ENCODE measurements at regions not wholly inside any gene's neighbourhood (a gene's known extent, or its start where the extent isn't known, plus 50 kb on each side); places are given as distances from the start of the nearest gene placed in this dataset.
"Not testable (repeated sequence)": the region's sequence is repeated elsewhere in the genome, so short reads cannot be mapped to it uniquely, and the experiment has no call there.

DNA sequence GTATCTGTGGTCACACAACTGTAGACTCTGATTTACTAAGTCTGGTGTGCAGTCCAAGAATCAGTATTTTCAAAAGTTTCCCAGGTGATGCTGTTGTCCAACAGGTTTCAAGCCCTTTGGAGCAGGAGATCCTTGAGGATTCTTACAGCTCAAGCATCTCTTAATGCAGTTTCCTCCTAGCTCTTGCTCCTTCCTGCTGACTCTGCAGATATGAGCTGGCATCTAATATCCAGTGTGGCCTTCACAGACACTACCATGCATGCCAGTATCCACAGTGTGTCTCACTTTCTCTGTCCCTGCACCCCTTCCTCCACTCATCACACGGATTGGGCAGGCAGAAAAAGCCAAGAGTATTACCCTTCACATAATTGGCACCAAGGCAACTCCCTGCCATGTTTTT is 182.2 kb upstream of the TNC start:
- H3K9me3 Mint-ChIP-seq, result no peaks in the 10 kb centered on the region
- H3K36me3 Mint-ChIP-seq, result no peaks in the 10 kb centered on the region
- no peak overlapping the region for H3K27ac Mint-ChIP-seq
- DNase-seq (ENCODE audit: low spot score in 2 of 2) (no peak), ATAC-seq (no peak)
- H3K4me3 Mint-ChIP-seq, result no peak overlapping the region
- H3K4me1 Mint-ChIP-seq, result no peaks in the 10 kb centered on the region

DNA sequence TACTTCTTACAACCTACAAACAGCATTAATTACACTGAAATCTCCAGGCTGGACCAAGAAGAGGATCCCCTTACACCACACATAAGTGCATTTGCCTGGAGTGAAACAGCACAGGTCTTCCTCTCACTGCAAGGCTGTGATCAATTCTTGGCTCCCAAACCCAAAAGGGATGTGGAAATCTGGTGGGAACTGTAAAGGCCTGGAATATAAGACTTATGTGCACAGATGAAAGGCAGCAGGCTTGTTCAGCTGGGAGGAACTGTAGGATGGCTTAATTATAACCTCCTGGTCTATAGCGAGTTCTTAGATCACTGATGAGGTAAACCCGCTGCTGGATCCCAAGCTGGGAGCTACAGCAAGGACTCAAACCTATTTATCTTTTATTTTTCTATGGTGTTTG is 182.9 kb upstream of the TNC start:
- no peaks in the 10 kb centered on the region for H3K9me3 Mint-ChIP-seq
- H3K4me1 Mint-ChIP-seq, result no peaks in the 10 kb centered on the region
- H3K27ac Mint-ChIP-seq, result no peak overlapping the region
- no peak overlapping the region for H3K4me3 Mint-ChIP-seq
- no peaks in the 10 kb centered on the region for H3K36me3 Mint-ChIP-seq
- DNase-seq (ENCODE audit: low spot score in 2 of 2) (no peak), ATAC-seq (no peak)

DNA sequence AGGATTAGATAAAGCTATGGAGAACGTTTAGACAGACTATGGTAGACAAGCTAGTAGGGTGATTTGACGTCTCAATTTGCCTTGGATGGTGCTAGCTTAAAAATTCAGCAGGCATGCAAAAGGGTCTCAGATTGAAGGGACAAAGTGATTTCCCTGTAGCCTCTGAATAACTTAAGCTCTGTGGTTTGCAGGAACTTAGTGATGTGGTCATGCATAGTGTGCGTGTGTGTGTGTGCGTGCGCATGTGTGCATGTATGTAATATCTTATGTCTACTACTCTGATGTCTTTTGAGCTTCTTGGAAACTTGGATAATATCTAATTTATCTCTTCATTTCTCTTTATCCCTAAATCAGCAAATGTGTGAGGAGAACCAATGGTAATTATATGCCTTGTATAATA is 183.6 kb upstream of the TNC start:
- no peak overlapping the region for H3K4me3 Mint-ChIP-seq
- no peaks in the 10 kb centered on the region for H3K4me1 Mint-ChIP-seq
- DNase-seq (ENCODE audit: low spot score in 2 of 2), result no peak
- H3K9me3 Mint-ChIP-seq, result no peaks in the 10 kb centered on the region
- ATAC-seq, result no peak
- no peaks in the 10 kb centered on the region for H3K36me3 Mint-ChIP-seq
- no peak overlapping the region for H3K27ac Mint-ChIP-seq

DNA sequence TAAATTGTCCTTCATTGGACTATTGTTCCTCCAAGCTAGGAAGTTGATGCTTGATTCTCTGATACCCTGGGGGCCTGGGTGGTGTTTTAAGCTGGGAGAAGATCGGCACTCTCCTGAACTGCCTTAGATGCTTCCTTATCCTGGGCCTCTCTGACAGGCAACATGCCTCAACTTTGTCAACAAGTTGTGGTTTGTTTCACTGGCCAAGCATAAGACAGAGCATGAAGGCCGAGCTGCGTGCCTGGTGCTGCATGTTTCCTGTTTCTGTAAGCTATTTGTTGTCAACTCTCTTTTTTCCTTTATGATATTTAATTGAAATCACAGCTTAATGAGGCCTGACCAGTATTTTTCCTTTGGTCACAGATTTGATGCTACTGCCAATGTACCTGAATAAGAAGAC is 187.6 kb upstream of the TNC start:
- Mint-ChIP-seq H3K36me3 (no peaks in the 10 kb centered on the region), H3K4me1 (no peaks in the 10 kb centered on the region), H3K4me3 (no peak overlapping the region), H3K27ac (no peak overlapping the region), H3K9me3 (peaks cover 1% of the 10 kb centered on the region)
- DNase-seq (ENCODE audit: low spot score in 2 of 2), result no peak
- no peak for ATAC-seq

DNA sequence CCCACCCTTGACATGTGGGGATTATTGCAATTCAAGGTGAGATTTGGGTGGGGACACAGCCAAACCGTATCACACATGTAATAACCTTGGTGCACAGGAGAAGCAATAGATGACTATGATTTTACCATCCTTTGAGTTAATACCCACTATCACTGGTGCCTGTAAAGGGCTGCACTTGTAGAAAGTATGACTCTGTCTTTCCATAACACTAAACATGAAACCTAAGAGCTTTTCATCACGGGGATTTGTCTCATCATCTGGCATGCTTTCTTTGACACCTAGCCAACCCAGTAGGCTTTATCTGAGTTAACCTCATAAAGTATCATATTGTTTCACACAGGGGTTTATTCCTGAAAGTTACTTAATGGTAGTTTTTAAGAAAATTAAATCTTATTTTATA is 188.9 kb upstream of the TNC start:
- Mint-ChIP-seq H3K36me3 (no peaks in the 10 kb centered on the region), H3K27ac (no peak overlapping the region)
- peak; percentile 24 for ATAC-seq

DNA sequence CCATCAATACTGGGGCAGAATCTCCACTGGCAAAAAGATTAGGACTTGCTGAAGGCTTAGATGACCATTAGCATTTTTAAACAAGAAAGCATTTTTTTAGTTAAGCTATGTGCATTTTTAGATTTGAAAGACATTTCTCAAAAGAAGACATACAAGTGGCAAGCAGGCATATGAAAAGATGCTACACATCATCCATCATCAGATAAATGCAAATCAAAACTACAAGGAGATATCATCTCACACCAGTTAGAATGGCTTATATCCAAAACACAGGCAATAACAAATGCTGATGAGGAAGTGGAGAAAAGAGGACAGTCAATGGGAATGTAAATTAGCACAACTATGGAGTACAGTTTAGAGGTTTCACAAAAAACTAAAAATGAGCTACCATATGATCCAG is 195.6 kb upstream of the TNC start:
- peaks cover 10% of the 10 kb centered on the region for H3K9me3 Mint-ChIP-seq
- H3K36me3 Mint-ChIP-seq, result no peaks in the 10 kb centered on the region
- ATAC-seq (no peak), DNase-seq (ENCODE audit: low spot score in 2 of 2) (no peak)
- no peak overlapping the region for H3K27ac Mint-ChIP-seq
- H3K4me1 Mint-ChIP-seq, result no peaks in the 10 kb centered on the region
- H3K4me3 Mint-ChIP-seq, result no peak overlapping the region

More for the DNA sequence above, 188.9 kb upstream of the TNC start:
- H3K9me3 Mint-ChIP-seq, result peaks cover 2% of the 10 kb centered on the region
- H3K4me1 Mint-ChIP-seq, result no peaks in the 10 kb centered on the region
- no peak for DNase-seq (ENCODE audit: low spot score in 2 of 2)
- H3K4me3 Mint-ChIP-seq, result no peak overlapping the region

DNA sequence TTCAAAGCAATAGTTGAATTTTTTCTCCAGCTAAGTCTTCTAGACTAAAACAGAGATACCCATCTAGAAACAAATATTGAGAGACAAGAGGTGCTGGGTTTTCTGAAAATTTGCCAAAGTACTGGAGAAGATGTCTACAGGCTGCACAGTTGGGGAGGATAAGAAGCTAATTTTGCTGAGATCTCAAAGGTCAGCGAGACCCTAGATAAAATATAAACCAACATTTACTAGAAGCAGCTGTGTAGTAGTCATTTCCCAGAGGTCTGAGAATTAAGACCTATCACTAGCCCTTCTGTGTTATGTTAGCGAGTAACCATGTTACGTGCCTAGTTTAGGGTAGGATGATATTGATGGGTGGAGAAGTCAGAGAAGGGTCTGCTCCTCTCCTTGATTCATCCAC is 208.5 kb upstream of the TNC start:
- ATAC-seq, result no peak
- Mint-ChIP-seq H3K9me3 (peaks cover 4% of the 10 kb centered on the region), H3K27ac (no peak overlapping the region), H3K36me3 (no peaks in the 10 kb centered on the region), H3K4me3 (no peak overlapping the region), H3K4me1 (no peaks in the 10 kb centered on the region)
- no peak for DNase-seq (ENCODE audit: low spot score in 2 of 2)

DNA sequence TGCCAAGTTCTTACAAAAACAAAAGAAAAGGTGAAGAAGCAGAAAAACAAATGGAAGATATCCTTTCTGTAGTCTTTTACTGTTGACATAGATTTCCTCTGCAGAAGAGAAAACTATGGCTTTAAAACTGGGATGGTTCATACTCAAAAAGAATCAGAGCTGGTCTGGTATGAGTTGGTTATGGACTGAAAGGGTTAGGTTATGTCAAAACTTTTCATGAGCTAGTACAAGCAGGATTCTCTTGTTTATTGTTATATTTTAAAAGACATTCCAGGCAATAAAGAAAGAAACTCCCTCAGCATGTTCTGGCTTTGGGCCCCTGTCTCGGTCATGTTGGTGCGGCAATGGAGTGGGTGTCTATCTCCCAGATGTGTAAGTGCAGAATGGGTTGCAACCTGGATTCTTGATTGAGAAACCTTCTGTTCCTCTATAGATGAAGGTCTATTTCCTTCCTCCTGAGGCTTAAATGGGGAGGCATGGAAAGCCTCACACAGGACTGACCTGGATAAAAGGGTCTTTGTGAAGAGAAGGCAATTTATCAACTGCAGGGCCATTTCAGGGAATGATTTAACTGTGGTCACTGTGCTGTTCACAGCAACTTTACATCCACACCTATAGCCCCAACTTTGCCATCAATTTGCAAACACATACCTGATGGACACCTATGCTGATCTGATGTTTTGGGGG is 209.6 kb upstream of the TNC start:
- ATAC-seq (no peak), DNase-seq (ENCODE audit: low spot score in 2 of 2) (no peak)
- Mint-ChIP-seq H3K27ac (no peak overlapping the region), H3K9me3 (no peaks in the 10 kb centered on the region), H3K4me3 (no peak overlapping the region), H3K36me3 (no peaks in the 10 kb centered on the region), H3K4me1 (no peaks in the 10 kb centered on the region)

DNA sequence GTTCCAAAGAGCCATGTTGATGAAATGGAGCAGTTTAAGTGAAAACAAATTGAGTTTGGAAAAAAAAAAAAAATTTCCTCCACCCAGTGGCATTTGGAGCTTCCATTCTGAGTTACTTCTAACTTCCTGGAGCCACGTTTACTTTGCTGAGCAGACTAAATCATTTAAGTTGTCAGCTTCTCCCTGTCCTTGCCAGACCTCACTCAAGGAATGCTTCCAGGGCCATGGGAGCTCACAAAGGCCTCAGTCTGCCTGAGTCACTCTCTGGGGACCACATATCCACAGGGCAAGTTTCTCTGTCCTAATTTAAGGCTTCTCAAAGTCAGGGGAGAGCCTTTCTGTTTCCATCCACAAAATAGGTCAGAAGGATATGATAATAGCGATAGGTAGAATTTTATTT is 210.3 kb upstream of the TNC start:
- Mint-ChIP-seq H3K9me3 (no peaks in the 10 kb centered on the region), H3K4me1 (no peaks in the 10 kb centered on the region), H3K36me3 (no peaks in the 10 kb centered on the region), H3K27ac (no peak overlapping the region), H3K4me3 (no peak overlapping the region)
- ATAC-seq (no peak), DNase-seq (ENCODE audit: low spot score in 2 of 2) (no peak)

DNA sequence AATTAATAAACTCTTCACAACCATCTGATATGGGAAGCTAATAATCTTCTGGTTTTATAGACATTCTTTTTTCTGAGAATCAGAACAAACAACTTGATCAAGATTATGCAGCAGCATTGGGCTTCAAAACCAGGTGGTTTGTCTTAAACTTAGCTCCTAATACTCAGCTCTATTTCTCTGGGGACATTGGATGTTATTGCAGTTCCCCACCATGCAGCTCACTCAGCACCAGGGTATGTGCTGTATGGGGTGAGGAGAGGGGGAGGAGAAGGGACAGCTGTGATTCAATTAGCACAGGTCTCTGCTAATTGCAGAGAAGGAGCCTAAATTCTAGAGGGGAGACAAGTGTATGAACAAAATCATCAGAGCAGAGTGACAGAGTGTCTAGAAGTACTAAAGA is 210.7 kb upstream of the TNC start:
- H3K9me3 Mint-ChIP-seq, result no peaks in the 10 kb centered on the region

DNA sequence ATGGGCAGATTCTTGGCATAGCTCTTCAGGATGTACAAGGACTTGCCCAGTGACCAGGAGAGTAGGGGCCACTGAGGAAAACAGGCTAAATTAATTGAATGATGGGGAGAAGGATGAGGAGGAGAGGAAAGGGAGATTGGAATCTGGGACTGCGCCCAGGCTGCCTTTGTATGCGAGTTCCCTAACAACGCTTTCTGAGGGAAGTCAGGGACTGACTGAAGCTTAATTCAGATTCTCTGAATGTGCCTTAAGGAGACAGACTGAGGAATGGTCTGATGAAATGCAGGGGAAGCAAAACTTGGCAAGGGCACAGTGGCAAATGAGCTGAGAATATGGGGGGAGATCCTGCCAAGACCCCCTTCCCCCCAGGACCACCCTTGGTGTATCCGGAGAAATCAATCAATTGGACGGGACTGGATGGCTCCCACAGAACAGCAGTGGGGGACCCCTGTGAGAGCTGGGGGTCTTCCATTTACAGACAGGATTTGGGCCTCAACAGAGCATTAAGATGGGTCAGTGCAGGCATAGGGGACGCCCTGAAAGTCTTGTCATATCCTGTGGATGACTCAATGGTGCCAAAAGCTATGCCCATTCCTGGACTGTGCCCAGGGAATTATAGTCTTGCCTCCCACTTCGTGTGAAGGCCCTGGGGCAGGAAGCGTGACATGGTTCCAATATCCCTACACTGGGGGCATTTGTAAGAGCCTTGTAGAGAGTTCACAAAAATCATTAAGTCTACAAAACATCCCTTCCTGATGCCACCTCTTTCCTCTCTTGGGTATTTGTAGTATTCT is 215.5 kb upstream of the TNC start:
- no peak overlapping the region for H3K4me3 Mint-ChIP-seq
- H3K36me3 Mint-ChIP-seq, result no peaks in the 10 kb centered on the region
- H3K9me3 Mint-ChIP-seq, result no peaks in the 10 kb centered on the region
- no peaks in the 10 kb centered on the region for H3K4me1 Mint-ChIP-seq
- ATAC-seq (no peak), DNase-seq (ENCODE audit: low spot score in 2 of 2) (no peak)
- H3K27ac Mint-ChIP-seq, result no peak overlapping the region

More for the DNA sequence above, 210.7 kb upstream of the TNC start:
- H3K4me3 Mint-ChIP-seq, result no peak overlapping the region
- no peaks in the 10 kb centered on the region for H3K36me3 Mint-ChIP-seq
- H3K4me1 Mint-ChIP-seq, result no peaks in the 10 kb centered on the region
- no peak overlapping the region for H3K27ac Mint-ChIP-seq
- DNase-seq (ENCODE audit: low spot score in 2 of 2) (no peak), ATAC-seq (no peak)

DNA sequence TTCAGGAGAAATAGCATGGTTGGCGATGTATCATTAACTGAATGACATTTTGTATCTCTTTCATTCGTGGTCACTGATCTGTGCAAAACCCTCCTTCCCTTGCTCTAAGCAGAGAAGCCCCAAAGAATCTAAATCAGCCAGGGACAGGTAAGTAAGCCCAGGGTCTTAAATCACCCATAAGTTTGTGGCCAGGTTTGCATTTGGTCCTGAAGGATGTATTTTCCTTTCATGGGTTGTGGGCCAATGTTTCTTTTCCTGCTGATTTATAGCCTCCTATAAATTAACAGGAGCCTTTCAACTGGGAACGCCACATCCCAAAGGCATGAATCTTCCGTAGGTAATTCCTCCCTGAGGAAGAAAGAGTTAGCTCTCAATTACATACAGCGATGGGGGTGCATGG is 217.5 kb upstream of the TNC start:
- no peak for ATAC-seq
- H3K36me3 Mint-ChIP-seq, result no peaks in the 10 kb centered on the region
- H3K4me3 Mint-ChIP-seq, result no peak overlapping the region
- no peak for DNase-seq (ENCODE audit: low spot score in 2 of 2)
- no peak overlapping the region for H3K27ac Mint-ChIP-seq
- H3K4me1 Mint-ChIP-seq, result no peaks in the 10 kb centered on the region
- H3K9me3 Mint-ChIP-seq, result no peaks in the 10 kb centered on the region

DNA sequence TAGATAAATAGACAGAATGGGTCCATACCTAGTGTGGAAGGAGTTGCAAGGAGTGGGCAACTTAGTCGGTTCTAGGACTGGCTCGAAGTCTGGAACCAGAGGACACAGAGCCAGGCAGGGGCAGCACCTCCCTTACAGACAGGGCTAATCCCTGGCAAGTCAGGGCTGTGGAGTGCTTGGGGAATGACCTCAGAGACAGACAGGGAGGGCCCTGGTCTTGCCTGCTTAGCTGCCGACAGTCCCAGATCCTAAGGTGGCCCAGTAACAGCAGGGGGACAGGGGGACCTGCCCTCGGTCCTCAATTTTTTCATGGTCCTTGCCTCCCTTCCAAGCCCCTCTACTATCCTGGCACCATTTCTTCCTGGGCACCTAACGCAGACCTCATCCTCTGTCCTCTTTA is 222.4 kb upstream of the TNC start:
- Mint-ChIP-seq H3K4me3 (no peak overlapping the region), H3K36me3 (no peaks in the 10 kb centered on the region), H3K27ac (no peak overlapping the region), H3K9me3 (no peaks in the 10 kb centered on the region), H3K4me1 (no peaks in the 10 kb centered on the region)
- no peak for DNase-seq (ENCODE audit: low spot score in 2 of 2)
- ATAC-seq, result no peak

DNA sequence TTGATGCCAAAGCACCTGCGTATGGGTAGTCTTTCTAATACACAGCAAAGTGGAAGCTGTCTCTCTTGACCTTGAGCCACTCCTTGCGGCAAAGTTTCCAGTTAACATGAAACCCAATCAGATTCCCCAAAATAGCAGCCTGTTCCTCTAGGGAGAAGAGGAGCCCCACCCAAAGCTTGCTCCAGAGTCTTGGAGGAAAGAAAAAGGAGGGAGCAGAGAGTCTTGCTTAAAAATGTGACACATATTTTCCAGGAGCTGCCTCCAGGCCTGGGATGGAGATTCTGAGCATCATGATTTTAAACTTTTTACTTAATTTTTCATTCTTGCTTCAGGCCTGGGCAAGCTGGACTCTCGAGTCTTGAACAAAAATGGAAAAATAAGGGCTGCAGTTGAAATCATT is 223.5 kb upstream of the TNC start:
- DNase-seq (ENCODE audit: low spot score in 2 of 2) (no peak), ATAC-seq (no peak)
- Mint-ChIP-seq H3K36me3 (no peaks in the 10 kb centered on the region), H3K27ac (no peak overlapping the region), H3K4me3 (no peak overlapping the region), H3K4me1 (no peaks in the 10 kb centered on the region), H3K9me3 (no peaks in the 10 kb centered on the region)

DNA sequence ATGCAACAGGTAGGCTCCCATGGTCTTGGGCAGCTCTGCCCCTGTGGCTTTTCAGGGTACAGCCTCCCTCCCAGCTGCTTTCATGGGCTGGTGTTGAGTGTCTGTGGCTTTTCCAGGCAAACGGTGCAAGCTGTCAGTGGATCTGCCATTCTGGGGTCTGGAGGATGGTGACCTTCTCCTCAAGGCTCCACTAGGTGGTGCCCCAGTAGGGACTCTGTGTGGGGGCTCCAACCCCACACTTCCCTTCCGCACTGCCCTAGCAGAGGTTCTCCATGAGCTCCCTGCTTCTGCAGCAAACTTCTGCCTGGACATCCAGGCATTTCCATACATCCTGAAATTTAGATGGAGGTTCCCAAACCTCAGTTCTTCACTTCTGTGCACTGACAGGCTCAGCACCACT is 229.8 kb upstream of the TNC start:
- not testable (repeated sequence) for H3K4me3 Mint-ChIP-seq; H3K27ac Mint-ChIP-seq; ATAC-seq; H3K9me3 Mint-ChIP-seq; H3K36me3 Mint-ChIP-seq; DNase-seq (ENCODE audit: low spot score in 2 of 2); H3K4me1 Mint-ChIP-seq

DNA sequence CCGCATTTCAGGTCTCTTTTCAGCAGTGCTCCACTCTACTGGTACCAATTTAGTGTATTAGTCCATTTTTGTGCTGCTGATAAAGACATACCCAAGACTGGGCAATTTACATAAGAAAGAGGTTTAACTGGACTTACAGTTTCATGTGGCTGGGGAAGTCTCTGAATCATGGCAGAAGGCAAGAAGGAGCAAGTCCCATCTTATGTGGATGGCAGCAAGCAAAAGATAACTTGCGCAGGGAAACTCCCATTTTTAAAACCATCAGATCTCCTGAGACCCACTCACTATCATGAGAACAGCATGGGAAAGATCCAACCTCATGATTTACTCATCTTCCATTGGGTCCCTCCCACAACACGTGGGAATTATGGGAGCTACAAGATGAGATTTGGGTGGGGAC is 231.0 kb upstream of the TNC start:
- ATAC-seq; H3K4me1 Mint-ChIP-seq; H3K27ac Mint-ChIP-seq; H3K36me3 Mint-ChIP-seq; DNase-seq (ENCODE audit: low spot score in 2 of 2); H3K9me3 Mint-ChIP-seq; H3K4me3 Mint-ChIP-seq: not testable (repeated sequence)

Measured in stimulated activated effector memory CD8-positive, alpha-beta T cell treated with anti-CD3 and anti-CD28 coated beads, Interleukin-12 subunit alpha, Interleukin-12 subunit beta, amount 100 ng/mL, for 72 hours (primary cell).